SIG-M5 (cell line): ENCODE measurements at regions not wholly inside any gene's neighbourhood (a gene's known extent, or its start where the extent isn't known, plus 50 kb on each side); places are given as distances from the start of the nearest gene placed in this dataset.

ENCODE experiments used
- DNase-seq: peaks from one replicate; lab custom pipeline; 2025; lab: John Stamatoyannopoulos, UW

DNA sequence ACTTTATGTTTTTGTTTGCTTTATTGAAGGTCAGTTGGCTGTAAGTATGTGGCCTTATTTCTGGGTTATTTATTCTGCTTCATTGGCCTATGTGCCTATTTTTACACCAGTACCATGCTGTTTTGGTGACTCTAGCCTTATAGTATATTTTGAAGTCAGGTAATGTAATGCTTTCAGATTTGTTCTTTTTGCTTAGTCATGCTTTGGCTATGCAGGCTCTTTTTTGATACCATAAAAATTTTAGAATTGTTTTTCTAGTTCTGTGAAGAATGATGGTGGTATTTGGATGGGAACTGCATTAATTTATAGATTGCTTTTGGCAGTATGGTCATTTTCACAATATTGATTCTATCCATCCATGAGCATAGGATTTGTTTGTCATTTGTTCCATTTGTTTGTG is 63.5 kb upstream of the TTC14 start:
- no peak for DNase-seq

DNA sequence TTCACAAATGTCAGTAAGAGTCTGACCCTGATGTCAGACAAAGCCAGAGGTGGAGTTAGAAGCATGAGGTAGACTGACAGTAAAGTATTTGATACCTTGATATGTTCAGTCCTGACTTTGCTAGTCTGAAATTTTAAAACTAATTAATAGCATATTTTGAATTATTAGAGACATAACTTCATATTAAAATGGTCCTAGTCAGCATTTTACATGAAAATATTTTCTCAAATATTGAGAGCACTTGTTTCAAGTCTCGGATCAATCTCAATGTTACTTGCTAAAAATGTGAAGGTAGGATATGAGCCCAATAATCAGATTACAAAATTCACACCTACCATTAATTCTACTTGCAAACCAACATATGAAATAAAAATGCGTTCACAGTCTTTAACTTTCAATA is 58.1 kb upstream of the TTC14 start:
- no peak for DNase-seq

DNA sequence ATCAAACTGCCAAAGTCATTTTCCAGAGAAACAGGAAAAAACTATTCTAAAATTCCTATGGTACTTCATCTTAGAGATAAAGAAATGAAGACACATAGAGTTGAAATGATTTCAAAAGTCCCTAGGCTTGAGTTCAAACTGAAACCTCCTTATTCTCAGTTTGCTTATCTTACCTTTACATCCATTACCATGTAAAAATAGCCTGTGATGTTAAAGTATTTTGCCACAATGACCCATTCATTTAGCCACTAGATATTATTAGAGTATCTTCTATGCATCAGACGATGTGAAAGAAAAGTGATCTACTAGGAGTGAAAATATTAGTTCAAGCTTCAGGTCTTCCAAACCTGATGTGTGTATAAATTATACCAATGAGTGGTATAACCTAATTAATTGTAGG is 55.1 kb upstream of the TTC14 start:
- DNase-seq: no peak

DNA sequence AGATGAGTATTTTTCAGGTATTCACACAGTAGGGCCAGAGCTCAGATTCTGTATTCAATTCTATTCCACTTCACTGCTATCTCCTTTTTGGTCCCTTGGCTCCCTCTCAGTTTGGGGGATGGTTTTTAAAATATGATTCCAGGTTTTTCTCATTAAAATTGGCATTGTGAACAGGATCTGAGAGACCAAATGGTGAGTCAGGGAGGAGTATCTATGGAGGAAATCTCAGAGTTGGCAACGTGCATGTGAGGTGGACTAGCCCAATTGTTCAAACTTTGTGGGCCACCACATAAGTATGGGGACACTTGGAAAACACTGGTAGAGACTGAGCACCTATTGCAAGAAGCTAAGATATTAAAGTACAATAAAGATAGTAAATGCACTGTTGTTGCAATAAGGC is 53.9 kb upstream of the TTC14 start:
- DNase-seq: no peak
